ENCODE measurements at regions not wholly inside any gene's neighbourhood (a gene's known extent, or its start where the extent isn't known, plus 50 kb on each side); places are given as distances from the start of the nearest gene placed in this dataset. TPM values are rescaled to one million over a fixed set of nuclear protein-coding genes. Genes with fewer than 3 reads are reported as not detected.

Small RNAs in the stretch of these regions (small RNA-seq; reads per million reads assigned to genes)
- not detected for gene AC096711.1

Measured in urinary bladder (tissue), 1 donor.